Caco-2 (cell line): ENCODE measurements at regions not wholly inside any gene's neighbourhood (a gene's known extent, or its start where the extent isn't known, plus 50 kb on each side); places are given as distances from the start of the nearest gene placed in this dataset.

Experiments
- BruUV-seq: library from RNA; stranded (reverse); fragments of 400-500 nt; replicated peaks from 2 replicates; lab custom pipeline; 2021; lab: Mats Ljungman, UMichigan
- CTCF ChIA-PET: fragments of 300-600 bp; sonication (Branson Sonifier 250); formaldehyde crosslinking; loops from one replicate; lab custom pipeline; 2022; ENCODE audit warnings: antibody characterized with exemption; lab: Charles Lee
- POLR2A ChIA-PET: fragments of 300-600 bp; sonication (Branson Sonifier 250); formaldehyde crosslinking; loops from one replicate; lab custom pipeline; 2022; ENCODE audit warnings: antibody characterized with exemption; lab: Charles Lee
- DNase-seq, 2 experiments: peaks; one replicate each; pipeline versions ENCODE4 v3.0.0 to v3.0.0-alpha.2; 2020 to 2022
- H3K27me3 ChIP-seq: replicated peaks from 2 replicates; pipeline ENCODE4 v1.6.0; 2011; ENCODE audit warnings: low read length; ENCODE audit not compliant: control insufficient read depth, insufficient read depth
- H3K36me3 ChIP-seq: 2 replicates; pipeline ENCODE4 v1.5.1; 2011; ENCODE audit warnings: low read length; ENCODE audit not compliant: control insufficient read depth, insufficient read depth
- H3K4me1 ChIP-seq: fragments of 250-450 bp; sonication (Bioruptor Pico); 2 replicates; pipeline ENCODE4 v1.5.1; 2020; ENCODE audit warnings: mild to moderate bottlenecking
- H3K4me3 ChIP-seq: 2 replicates; pipeline ENCODE4 v1.5.1; 2011; ENCODE audit warnings: low read depth, mild to moderate bottlenecking, control low read depth, low read length
- H3K9me3 ChIP-seq: fragments of 250-450 bp; sonication (Bioruptor Pico); 2 replicates; pipeline ENCODE4 v1.5.1; 2020; ENCODE audit warnings: mild to moderate bottlenecking, moderate library complexity
- H3K27ac Mint-ChIP-seq: one replicate; pipeline ENCODE4 v1.8.0; 2022; ENCODE audit warnings: mixed read lengths; ENCODE audit not compliant: unreplicated experiment
- H3K27me3 Mint-ChIP-seq: one replicate; pipeline ENCODE4 v1.8.0; 2022; ENCODE audit warnings: mixed read lengths; ENCODE audit not compliant: insufficient read depth, unreplicated experiment
- H3K36me3 Mint-ChIP-seq: one replicate; pipeline ENCODE4 v1.8.0; 2022; ENCODE audit warnings: mild to moderate bottlenecking, mixed read lengths; ENCODE audit not compliant: insufficient read depth, unreplicated experiment
- H3K4me1 Mint-ChIP-seq: one replicate; pipeline ENCODE4 v1.8.0; 2022; ENCODE audit warnings: low read depth, mixed read lengths; ENCODE audit not compliant: unreplicated experiment
- H3K4me3 Mint-ChIP-seq: one replicate; pipeline ENCODE4 v1.8.0; 2022; ENCODE audit warnings: mild to moderate bottlenecking, moderate library complexity, mixed read lengths; ENCODE audit not compliant: unreplicated experiment
- H3K9me3 Mint-ChIP-seq: one replicate; pipeline ENCODE4 v1.8.0; 2022; ENCODE audit warnings: mixed read lengths; ENCODE audit not compliant: unreplicated experiment
- CTCF ChIP-seq, 2 experiments: fragments of 200-600 bp in 1 of 2; IDR thresholded peaks; 1 replicate in 1 of 2; 2 replicates in 1 of 2; pipeline versions ENCODE4 v1.5.1 to v1.8.0; 2011 to 2022; ENCODE audit warnings: antibody characterized with exemption in 1 of 2, control low read depth in 1 of 2, inconsistent platforms in 1 of 2, low read depth in 1 of 2, low read length in 1 of 2, mild to moderate bottlenecking in 1 of 2, moderate library complexity in 1 of 2; ENCODE audit not compliant: insufficient read depth in 1 of 2, severe bottlenecking in 1 of 2, unreplicated experiment in 1 of 2
- intact Hi-C: fragments of 100-400 bp; cut with micrococcal nuclease; formaldehyde crosslinking; loops from one replicate; pipeline ENCODE4 v1.10.0; 2022; ENCODE audit not compliant: unreplicated experiment

- no peaks in the 10 kb centered on the region for H3K9me3 ChIP-seq
- no TSS peak for BruUV-seq
- H3K9me3 Mint-ChIP-seq: no peaks in the 10 kb centered on the region
- H3K27ac Mint-ChIP-seq: no peak overlapping the region
- intact Hi-C loops: no loop called here
- H3K27me3 ChIP-seq: no peaks in the 10 kb centered on the region
- TF ChIP-seq CTCF (IDR thresholded peaks at IDR 0.05; ENCODE audit: insufficient read depth in 1 of 2, low read depth in 1 of 2, low read length in 1 of 2, severe bottlenecking in 1 of 2, unreplicated experiment in 1 of 2): no peak
- H3K4me3 ChIP-seq: no peak overlapping the region
- no peak for DNase-seq
- H3K4me1 ChIP-seq: no peaks in the 10 kb centered on the region
- ChIA-PET CTCF (no interaction called here), POLR2A (no interaction called here)
- H3K36me3 Mint-ChIP-seq: no peaks in the 10 kb centered on the region
- H3K4me1 Mint-ChIP-seq: no peaks in the 10 kb centered on the region
- H3K4me3 Mint-ChIP-seq: no peak overlapping the region
- no peaks in the 10 kb centered on the region for H3K27me3 Mint-ChIP-seq
- no peaks in the 10 kb centered on the region for H3K36me3 ChIP-seq
These were observed 288.2 kb upstream of the LRATD1 start for GRCh38 chr2:14344355-14344754.

GRCh38 chr2:14348247-14348646, 284.3 kb upstream of the LRATD1 start:
- no peaks in the 10 kb centered on the region for H3K9me3 Mint-ChIP-seq
- no peaks in the 10 kb centered on the region for H3K36me3 Mint-ChIP-seq
- intact Hi-C loops: no loop called here
- Histone ChIP-seq H3K27me3 (no peaks in the 10 kb centered on the region), H3K4me1 (no peaks in the 10 kb centered on the region), H3K36me3 (no peaks in the 10 kb centered on the region), H3K9me3 (no peaks in the 10 kb centered on the region), H3K4me3 (no peak overlapping the region)
- no peaks in the 10 kb centered on the region for H3K27me3 Mint-ChIP-seq
- ChIA-PET CTCF (no interaction called here), POLR2A (no interaction called here)
- no peak overlapping the region for H3K27ac Mint-ChIP-seq
- TF ChIP-seq CTCF (IDR thresholded peaks at IDR 0.05; ENCODE audit: insufficient read depth in 1 of 2, low read depth in 1 of 2, low read length in 1 of 2, severe bottlenecking in 1 of 2, unreplicated experiment in 1 of 2): no peak
- no peak for DNase-seq
- no TSS peak for BruUV-seq
- no peak overlapping the region for H3K4me3 Mint-ChIP-seq
- no peaks in the 10 kb centered on the region for H3K4me1 Mint-ChIP-seq

GRCh38 chr2:14350856-14351255, 281.7 kb upstream of the LRATD1 start:
- Histone ChIP-seq H3K36me3 (no peaks in the 10 kb centered on the region), H3K9me3 (no peaks in the 10 kb centered on the region), H3K4me3 (no peak overlapping the region), H3K4me1 (peaks cover 11% of the 10 kb centered on the region), H3K27me3 (no peaks in the 10 kb centered on the region)
- Mint-ChIP-seq H3K4me3 (no peak overlapping the region), H3K27me3 (no peaks in the 10 kb centered on the region), H3K27ac (no peak overlapping the region), H3K36me3 (no peaks in the 10 kb centered on the region), H3K9me3 (peaks cover 5% of the 10 kb centered on the region), H3K4me1 (no peaks in the 10 kb centered on the region)
- intact Hi-C loops: no loop called here
- TF ChIP-seq CTCF (IDR thresholded peaks at IDR 0.05; ENCODE audit: insufficient read depth in 1 of 2, low read depth in 1 of 2, low read length in 1 of 2, severe bottlenecking in 1 of 2, unreplicated experiment in 1 of 2): no peak
- no peak for DNase-seq
- BruUV-seq: no TSS peak
- ChIA-PET CTCF (no interaction called here), POLR2A (no interaction called here)
